CD4-positive, alpha-beta T cell (primary cell): ENCODE measurements at regions not wholly inside any gene's neighbourhood (a gene's known extent, or its start where the extent isn't known, plus 50 kb on each side); places are given as distances from the start of the nearest gene placed in this dataset.

Source experiments
- ATAC-seq: fragments of 200-7000 bp; cut with Tn5 transposase; one replicate; pipeline ENCODE4 v1.10.0; 2022; ENCODE audit warnings: mild to moderate bottlenecking; ENCODE audit not compliant: poor library complexity
- CTCF ChIA-PET: fragments of 350-600 bp; sonication (Branson Sonifier 250); formaldehyde crosslinking; loops from one replicate; lab custom pipeline; 2021; ENCODE audit warnings: antibody characterized with exemption, inconsistent platforms; lab: Charles Lee
- POLR2A ChIA-PET: fragments of 350-600 bp; sonication (Branson Sonifier 250); formaldehyde crosslinking; loops from one replicate; lab custom pipeline; 2021; ENCODE audit warnings: antibody characterized with exemption, inconsistent platforms; lab: Charles Lee
- DNase-seq, 14 experiments: peaks; one replicate each; pipeline ENCODE4 v3.0.0-alpha.2; 2013 to 2020; ENCODE audit warnings: mixed read lengths in 2 of 14
- H3K27ac ChIP-seq, 2 donors: one replicate each; pipeline versions ENCODE4 v1.5.1 to v1.7.0; 2013; ENCODE audit warnings: low read length in 2 of 2, low read depth in 1 of 2, mild to moderate bottlenecking in 1 of 2
- H3K27me3 ChIP-seq, 2 experiments: 1 replicate in 1 of 2; 2 replicates in 1 of 2; pipeline versions ENCODE4 v1.6.1 to v1.7.0; 2013; ENCODE audit warnings: low read length in 2 of 2, control low read depth in 1 of 2, mild to moderate bottlenecking in 1 of 2, moderate library complexity in 1 of 2; ENCODE audit not compliant: insufficient read depth in 2 of 2, control insufficient read depth in 1 of 2
- H3K36me3 ChIP-seq: one replicate; pipeline ENCODE4 v1.6.1; 2013; ENCODE audit warnings: low read length, control low read depth; ENCODE audit not compliant: insufficient read depth
- H3K4me1 ChIP-seq: one replicate; pipeline ENCODE4 v1.6.1; 2013; ENCODE audit warnings: low read length, control low read depth; ENCODE audit not compliant: insufficient read depth
- H3K4me3 ChIP-seq: one replicate; pipeline ENCODE4 v1.5.1; 2013; ENCODE audit warnings: mild to moderate bottlenecking, low read length, moderate library complexity
- H3K9me3 ChIP-seq, 2 experiments: 1 replicate in 1 of 2; 2 replicates in 1 of 2; pipeline versions ENCODE4 v1.6.1 to v1.7.0; 2013; ENCODE audit warnings: low read length in 2 of 2, mild to moderate bottlenecking in 2 of 2, control low read depth in 1 of 2, moderate library complexity in 1 of 2; ENCODE audit not compliant: control insufficient read depth in 1 of 2, insufficient read depth in 1 of 2
- H3K27ac Mint-ChIP-seq: one replicate; pipeline ENCODE4 v1.8.0; 2020; ENCODE audit warnings: mixed read lengths
- H3K27me3 Mint-ChIP-seq: one replicate; pipeline ENCODE4 v1.8.0; 2021; ENCODE audit warnings: mixed read lengths
- H3K36me3 Mint-ChIP-seq: one replicate; pipeline ENCODE4 v1.8.0; 2021; ENCODE audit warnings: low read depth, mixed read lengths
- H3K4me1 Mint-ChIP-seq: one replicate; pipeline ENCODE4 v1.8.0; 2021; ENCODE audit warnings: low read depth, mixed read lengths
- H3K4me3 Mint-ChIP-seq: one replicate; pipeline ENCODE4 v1.8.0; 2020; ENCODE audit warnings: mild to moderate bottlenecking, mixed read lengths
- H3K9me3 Mint-ChIP-seq: one replicate; pipeline ENCODE4 v1.8.0; 2020; ENCODE audit warnings: mixed read lengths
- CTCF ChIP-seq: fragments of 200-600 bp; IDR thresholded peaks from one replicate; pipeline ENCODE4 v1.8.0; 2022; ENCODE audit warnings: antibody characterized with exemption, mild to moderate bottlenecking
- intact Hi-C, 2 experiments: fragments of 100-400 bp; cut with DNase I in 1 of 2; cut with micrococcal nuclease in 1 of 2; formaldehyde crosslinking; loops; one replicate each; pipeline versions ENCODE4 v1.15.1 to v1.9.0; 2023 to 2025; cut with DNase I, micrococcal nuclease

DNA sequence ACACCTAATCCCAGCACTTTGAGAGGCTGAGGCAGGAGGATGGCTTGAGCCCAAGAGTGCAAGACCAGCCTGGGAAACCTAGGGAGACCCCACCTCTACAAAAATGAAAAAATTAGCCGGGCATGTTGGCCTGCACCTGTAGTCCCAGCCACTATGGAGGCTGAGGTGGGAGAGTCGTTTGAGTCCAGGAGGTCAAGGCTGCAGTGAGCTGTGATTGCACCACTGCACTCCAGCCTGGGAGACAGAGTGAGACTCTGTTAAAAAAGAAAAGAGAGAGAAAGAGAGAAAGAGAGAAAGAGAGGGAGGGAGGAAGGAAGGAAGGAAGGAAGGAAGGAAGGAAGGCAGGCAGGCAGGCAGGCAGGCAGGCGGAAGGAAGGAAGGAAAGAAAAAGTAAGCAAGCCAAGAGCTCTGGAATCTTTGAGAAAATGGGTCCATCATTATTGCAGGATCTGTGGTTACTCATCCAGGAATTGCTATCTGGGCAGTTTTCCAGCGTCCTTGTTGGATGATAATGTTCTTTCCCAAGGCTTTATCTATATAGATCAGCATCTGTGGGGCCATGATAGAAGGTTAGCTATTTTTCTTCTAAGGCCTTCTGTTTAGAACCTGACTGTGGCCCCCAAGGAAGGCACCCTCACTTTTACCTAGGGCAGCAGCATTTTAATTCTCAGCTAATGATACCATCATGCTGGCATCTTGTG is 533.2 kb upstream of the CDH5 start:
- ChIA-PET CTCF (no interaction called here), POLR2A (no interaction called here)
- Histone ChIP-seq H3K9me3 (peaks cover 0 to 3% of the 10 kb centered on the region in 2 experiments), H3K27ac (no peak overlapping the region), H3K4me1 (no peaks in the 10 kb centered on the region), H3K36me3 (no peaks in the 10 kb centered on the region), H3K27me3 (no peaks in the 10 kb centered on the region), H3K4me3 (no peak overlapping the region)
- intact Hi-C loops, result no loop called here
- DNase-seq (no peak), ATAC-seq (no peak)
- Mint-ChIP-seq H3K27ac (no peak overlapping the region), H3K9me3 (no peaks in the 10 kb centered on the region), H3K36me3 (no peaks in the 10 kb centered on the region), H3K4me3 (no peak overlapping the region), H3K4me1 (no peaks in the 10 kb centered on the region), H3K27me3 (peaks cover 4% of the 10 kb centered on the region)
- TF ChIP-seq CTCF, result no peak

- H3K4me1 Mint-ChIP-seq, result no peaks in the 10 kb centered on the region
- Histone ChIP-seq H3K4me3 (no peak overlapping the region), H3K36me3 (no peaks in the 10 kb centered on the region), H3K4me1 (no peaks in the 10 kb centered on the region), H3K27me3 (no peaks in the 10 kb centered on the region), H3K9me3 (peaks cover 0 to 3% of the 10 kb centered on the region in 2 experiments), H3K27ac (no peak overlapping the region)
- no peak overlapping the region for H3K4me3 Mint-ChIP-seq
- H3K36me3 Mint-ChIP-seq, result no peaks in the 10 kb centered on the region
- intact Hi-C loops, result no loop called here
- no peak overlapping the region for H3K27ac Mint-ChIP-seq
- peaks cover 4% of the 10 kb centered on the region for H3K27me3 Mint-ChIP-seq
- no peak for ATAC-seq
- no peaks in the 10 kb centered on the region for H3K9me3 Mint-ChIP-seq
- DNase-seq, result no peak
- TF ChIP-seq CTCF, result no peak
- ChIA-PET CTCF (no interaction called here), POLR2A (no interaction called here)
Measured at GRCh38 chr16:65832679-65833078, 533.8 kb upstream of the CDH5 start.

GRCh38 chr16:65831903-65832666 is 534.4 kb upstream of the CDH5 start:
- Histone ChIP-seq H3K27me3 (no peaks in the 10 kb centered on the region), H3K27ac (no peak overlapping the region), H3K4me1 (no peaks in the 10 kb centered on the region), H3K9me3 (peaks cover 0 to 3% of the 10 kb centered on the region in 2 experiments), H3K36me3 (no peaks in the 10 kb centered on the region), H3K4me3 (no peak overlapping the region)
- intact Hi-C loops, result no loop called here
- Mint-ChIP-seq H3K9me3 (no peaks in the 10 kb centered on the region), H3K36me3 (no peaks in the 10 kb centered on the region), H3K4me1 (no peaks in the 10 kb centered on the region), H3K27me3 (peaks cover 4% of the 10 kb centered on the region), H3K4me3 (no peak overlapping the region), H3K27ac (no peak overlapping the region)
- ChIA-PET POLR2A (no interaction called here), CTCF (interaction anchor here (1.2 kb wide), 1 partner anchor 9 kb away, joined by 4 read pairs; no protein-coding TSS in a partner anchor)
- no peak for TF ChIP-seq CTCF
- DNase-seq (no peak), ATAC-seq (no peak)
